ENCODE measurements at regions not wholly inside any gene's neighbourhood (a gene's known extent, or its start where the extent isn't known, plus 50 kb on each side); places are given as distances from the start of the nearest gene placed in this dataset.

DNA sequence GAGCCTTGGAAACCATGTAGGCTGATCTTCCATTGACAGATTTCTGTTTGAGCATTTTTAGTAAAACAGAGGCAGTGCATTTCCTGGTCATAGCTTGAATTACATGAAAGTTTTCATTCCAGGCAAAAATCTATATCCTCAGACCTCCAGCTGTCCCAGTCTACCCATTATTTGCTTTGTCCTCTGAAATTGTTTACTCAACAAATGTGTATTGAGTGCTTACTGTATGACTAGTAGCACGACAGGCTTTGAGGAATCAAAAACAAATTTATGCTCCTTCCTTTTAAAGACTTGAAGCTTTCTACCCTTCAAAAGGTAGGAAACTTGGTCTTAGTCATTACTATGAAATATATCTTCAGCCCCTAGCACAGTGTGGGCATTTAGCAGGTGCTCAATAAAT, 307.9 kb upstream of the IGFBP7 start:
- Histone ChIP-seq H3K27me3 (ENCODE audit: control insufficient read depth in 2 of 2, insufficient read depth in 2 of 2, low read length in 2 of 2) (no peaks in the 10 kb centered on the region), H3K4me3 (ENCODE audit: low read length in 2 of 2) (no peak overlapping the region), H3K4me1 (ENCODE audit: control insufficient read depth in 2 of 2, insufficient read depth in 2 of 2, low read length in 2 of 2) (no peaks in the 10 kb centered on the region), H3K9me3 (ENCODE audit: control insufficient read depth in 2 of 2, low read length in 2 of 2) (no peaks in the 10 kb centered on the region), H3K36me3 (ENCODE audit: control insufficient read depth in 2 of 2, insufficient read depth in 2 of 2, low read length in 2 of 2) (no peaks in the 10 kb centered on the region), H3K9ac (ENCODE audit: low read depth in 1 of 2, low read length in 2 of 2) (no peak overlapping the region), H3K27ac (ENCODE audit: low read depth in 2 of 2, low read length in 2 of 2) (no peak overlapping the region)

DNA sequence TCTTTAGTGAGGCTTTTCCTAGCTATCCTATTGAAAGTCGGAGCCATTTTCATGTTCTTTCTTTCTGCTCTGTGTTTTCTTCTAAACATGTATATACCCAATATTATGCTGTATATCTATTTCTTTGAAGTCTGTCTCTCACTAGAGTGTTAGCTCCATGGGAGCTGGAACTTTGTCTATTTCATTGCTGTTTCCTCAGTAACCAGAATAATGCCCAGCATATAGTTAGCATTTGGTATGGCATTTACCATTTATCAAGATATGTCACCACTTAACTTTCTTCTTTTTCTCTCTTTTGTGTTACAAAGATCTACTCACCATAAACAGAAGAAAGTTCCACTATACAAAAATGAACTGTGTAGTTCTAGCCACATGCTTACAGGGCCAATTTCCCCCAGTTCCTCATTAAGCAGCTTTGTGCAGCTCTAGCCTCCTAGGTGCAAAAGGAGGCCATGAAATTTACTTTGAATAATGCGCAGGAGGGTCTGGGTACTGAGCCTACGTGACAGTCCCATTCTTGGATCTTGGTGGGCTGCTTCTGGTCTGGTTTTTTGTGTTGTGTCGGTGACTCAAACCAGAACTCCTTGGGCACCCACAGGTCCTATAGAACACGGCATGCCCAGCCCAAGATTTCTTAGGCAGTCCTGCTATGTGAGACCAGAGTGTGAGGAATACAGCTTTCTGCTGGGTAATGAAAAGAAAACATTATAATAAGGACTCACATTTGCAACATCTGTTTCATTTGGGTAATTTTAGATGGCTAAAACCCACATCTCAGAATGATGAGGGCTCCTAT, 302.3 kb upstream of the IGFBP7 start:
- H3K9me3 ChIP-seq (ENCODE audit: control insufficient read depth in 2 of 2, low read length in 2 of 2): no peaks in the 10 kb centered on the region
- H3K27ac ChIP-seq (ENCODE audit: low read depth in 2 of 2, low read length in 2 of 2): no peak overlapping the region
- H3K4me1 ChIP-seq (ENCODE audit: control insufficient read depth in 2 of 2, insufficient read depth in 2 of 2, low read length in 2 of 2): no peaks in the 10 kb centered on the region
- H3K4me3 ChIP-seq (ENCODE audit: low read length in 2 of 2): no peak overlapping the region
- H3K27me3 ChIP-seq (ENCODE audit: control insufficient read depth in 2 of 2, insufficient read depth in 2 of 2, low read length in 2 of 2): no peaks in the 10 kb centered on the region
- H3K36me3 ChIP-seq (ENCODE audit: control insufficient read depth in 2 of 2, insufficient read depth in 2 of 2, low read length in 2 of 2): no peaks in the 10 kb centered on the region
- no peak overlapping the region for H3K9ac ChIP-seq (ENCODE audit: low read depth in 1 of 2, low read length in 2 of 2)

DNA sequence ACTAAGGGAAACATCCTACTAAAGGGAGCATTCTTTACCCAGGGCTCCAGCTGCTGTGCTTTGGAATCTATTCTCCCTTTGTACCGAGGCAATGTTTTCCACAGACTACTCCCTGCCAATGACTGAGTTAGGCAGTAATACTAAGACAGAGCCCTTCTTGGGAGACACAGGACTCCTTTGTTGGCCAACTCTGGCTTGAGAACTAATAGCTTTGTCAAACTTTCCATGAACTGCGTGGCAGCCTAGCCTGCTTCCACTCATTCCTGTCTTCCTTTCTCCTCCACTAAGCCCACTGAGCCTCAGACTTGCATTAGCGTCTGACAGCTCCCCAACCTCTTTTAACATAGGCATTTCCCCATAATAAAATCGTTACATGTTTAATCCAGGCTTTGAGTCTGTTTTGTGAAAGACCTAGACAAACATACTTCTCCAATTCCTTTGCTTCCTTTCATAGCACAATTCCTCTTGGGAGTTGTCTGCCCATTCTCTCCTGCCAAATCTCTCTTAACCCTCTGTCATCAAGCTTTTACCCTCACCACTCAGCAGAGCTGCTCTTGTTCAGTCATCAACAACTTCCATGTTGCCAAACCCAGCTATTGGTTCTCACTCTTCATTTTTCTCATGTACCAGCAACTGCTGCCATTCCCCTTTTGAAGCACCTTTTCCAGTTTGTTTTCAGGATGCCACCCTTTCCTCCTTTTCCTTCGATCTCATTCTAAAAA, 300.3 kb upstream of the IGFBP7 start:
- Histone ChIP-seq H3K27me3 (ENCODE audit: control insufficient read depth in 2 of 2, insufficient read depth in 2 of 2, low read length in 2 of 2) (no peaks in the 10 kb centered on the region), H3K27ac (ENCODE audit: low read depth in 2 of 2, low read length in 2 of 2) (no peak overlapping the region), H3K9me3 (ENCODE audit: control insufficient read depth in 2 of 2, low read length in 2 of 2) (no peaks in the 10 kb centered on the region), H3K4me1 (ENCODE audit: control insufficient read depth in 2 of 2, insufficient read depth in 2 of 2, low read length in 2 of 2) (no peaks in the 10 kb centered on the region), H3K36me3 (ENCODE audit: control insufficient read depth in 2 of 2, insufficient read depth in 2 of 2, low read length in 2 of 2) (no peaks in the 10 kb centered on the region), H3K9ac (ENCODE audit: low read depth in 1 of 2, low read length in 2 of 2) (no peak overlapping the region), H3K4me3 (ENCODE audit: low read length in 2 of 2) (no peak overlapping the region)

DNA sequence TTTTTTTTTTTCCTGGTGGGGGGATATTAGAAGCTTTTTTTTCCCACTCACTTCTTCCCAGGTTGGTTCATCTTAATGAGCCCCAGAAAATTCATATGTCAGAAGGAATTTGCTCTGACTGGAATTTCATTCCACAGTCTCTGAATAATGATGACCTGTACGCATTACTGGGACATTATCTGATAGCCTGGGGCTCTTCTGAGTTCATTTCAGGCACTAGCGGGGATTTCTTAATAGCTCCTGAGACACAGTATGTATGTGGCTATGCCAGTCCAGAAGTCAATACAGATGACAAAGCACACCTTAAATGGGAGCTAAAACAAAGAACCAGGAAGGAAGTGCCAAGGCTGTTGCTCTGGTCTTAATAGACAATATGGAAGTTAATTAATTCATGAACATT, 295.2 kb upstream of the IGFBP7 start:
- Histone ChIP-seq H3K4me3 (ENCODE audit: low read length in 2 of 2) (no peak overlapping the region), H3K4me1 (ENCODE audit: control insufficient read depth in 2 of 2, insufficient read depth in 2 of 2, low read length in 2 of 2) (no peaks in the 10 kb centered on the region), H3K9ac (ENCODE audit: low read depth in 1 of 2, low read length in 2 of 2) (no peak overlapping the region), H3K27ac (ENCODE audit: low read depth in 2 of 2, low read length in 2 of 2) (no peak overlapping the region), H3K9me3 (ENCODE audit: control insufficient read depth in 2 of 2, low read length in 2 of 2) (no peaks in the 10 kb centered on the region), H3K27me3 (ENCODE audit: control insufficient read depth in 2 of 2, insufficient read depth in 2 of 2, low read length in 2 of 2) (no peaks in the 10 kb centered on the region), H3K36me3 (ENCODE audit: control insufficient read depth in 2 of 2, insufficient read depth in 2 of 2, low read length in 2 of 2) (no peaks in the 10 kb centered on the region)

DNA sequence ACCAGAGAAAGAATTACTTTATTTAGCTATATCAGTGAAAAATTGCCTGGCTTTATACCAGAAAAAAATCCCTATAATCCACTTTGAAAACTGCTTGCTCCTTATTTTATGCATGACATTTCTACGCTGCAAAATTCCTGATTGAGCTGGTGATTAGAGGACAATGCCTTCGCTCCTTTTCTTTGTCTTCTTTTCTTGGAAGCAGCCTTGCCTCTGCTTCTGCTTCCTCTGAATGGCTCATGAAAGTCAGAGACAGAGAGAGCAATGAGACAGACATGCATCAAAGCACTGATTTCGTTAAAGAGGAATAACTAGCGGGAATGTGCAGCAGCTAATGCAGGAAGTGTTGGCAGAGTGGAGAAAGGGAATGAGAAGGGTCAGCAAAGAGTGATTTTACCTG, 294.3 kb upstream of the IGFBP7 start:
- Histone ChIP-seq H3K27ac (ENCODE audit: low read depth in 2 of 2, low read length in 2 of 2) (no peak overlapping the region), H3K36me3 (ENCODE audit: control insufficient read depth in 2 of 2, insufficient read depth in 2 of 2, low read length in 2 of 2) (no peaks in the 10 kb centered on the region), H3K9me3 (ENCODE audit: control insufficient read depth in 2 of 2, low read length in 2 of 2) (no peaks in the 10 kb centered on the region), H3K27me3 (ENCODE audit: control insufficient read depth in 2 of 2, insufficient read depth in 2 of 2, low read length in 2 of 2) (no peaks in the 10 kb centered on the region), H3K4me3 (ENCODE audit: low read length in 2 of 2) (no peak overlapping the region), H3K9ac (ENCODE audit: low read depth in 1 of 2, low read length in 2 of 2) (no peak overlapping the region), H3K4me1 (ENCODE audit: control insufficient read depth in 2 of 2, insufficient read depth in 2 of 2, low read length in 2 of 2) (no peaks in the 10 kb centered on the region)

DNA sequence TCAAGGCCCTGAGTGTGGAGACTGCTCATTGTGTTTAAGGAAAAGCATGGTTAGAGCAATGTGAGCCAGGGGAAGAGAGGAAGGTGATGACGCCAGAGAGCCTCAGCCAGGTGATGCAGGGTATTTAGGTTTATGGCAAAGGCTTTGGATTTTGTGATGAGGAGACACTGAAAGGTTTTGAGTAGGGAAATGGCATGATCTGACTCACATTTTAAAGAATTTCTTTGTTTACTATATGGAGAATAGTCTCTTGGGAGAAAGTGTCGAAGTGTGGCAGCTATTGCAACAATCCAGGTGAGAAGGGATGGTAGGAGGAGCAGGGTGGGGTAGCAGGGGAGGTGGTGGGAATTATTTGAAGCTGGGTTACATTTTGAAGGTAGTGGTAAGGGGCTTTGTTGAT, 293.4 kb upstream of the IGFBP7 start:
- Histone ChIP-seq H3K4me3 (ENCODE audit: low read length in 2 of 2) (no peak overlapping the region), H3K27me3 (ENCODE audit: control insufficient read depth in 2 of 2, insufficient read depth in 2 of 2, low read length in 2 of 2) (no peaks in the 10 kb centered on the region), H3K36me3 (ENCODE audit: control insufficient read depth in 2 of 2, insufficient read depth in 2 of 2, low read length in 2 of 2) (no peaks in the 10 kb centered on the region), H3K4me1 (ENCODE audit: control insufficient read depth in 2 of 2, insufficient read depth in 2 of 2, low read length in 2 of 2) (no peaks in the 10 kb centered on the region), H3K9ac (ENCODE audit: low read depth in 1 of 2, low read length in 2 of 2) (no peak overlapping the region), H3K27ac (ENCODE audit: low read depth in 2 of 2, low read length in 2 of 2) (no peak overlapping the region), H3K9me3 (ENCODE audit: control insufficient read depth in 2 of 2, low read length in 2 of 2) (no peaks in the 10 kb centered on the region)

DNA sequence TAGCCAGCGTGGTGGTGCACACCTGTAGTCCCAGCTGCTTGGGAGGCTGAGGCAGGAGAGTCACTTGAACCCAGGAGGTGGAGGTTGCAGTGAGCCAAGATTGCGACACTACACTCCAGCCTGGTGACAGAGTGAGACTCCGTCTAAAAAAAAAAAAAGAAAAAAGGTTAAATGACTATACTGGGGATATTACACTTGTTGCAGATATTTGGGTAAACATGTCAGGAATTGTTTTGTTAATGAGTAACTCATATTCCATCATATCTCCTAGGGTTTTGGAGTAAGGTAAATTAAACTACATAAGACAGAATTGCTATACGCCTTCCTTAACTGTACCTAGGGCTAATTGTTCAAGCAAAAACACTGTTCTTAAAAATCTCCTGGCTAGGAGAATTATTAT, 291.4 kb upstream of the IGFBP7 start:
- no peaks in the 10 kb centered on the region for H3K4me1 ChIP-seq (ENCODE audit: control insufficient read depth in 2 of 2, insufficient read depth in 2 of 2, low read length in 2 of 2)
- no peaks in the 10 kb centered on the region for H3K36me3 ChIP-seq (ENCODE audit: control insufficient read depth in 2 of 2, insufficient read depth in 2 of 2, low read length in 2 of 2)
- no peak overlapping the region for H3K4me3 ChIP-seq (ENCODE audit: low read length in 2 of 2)
- no peak overlapping the region for H3K9ac ChIP-seq (ENCODE audit: low read depth in 1 of 2, low read length in 2 of 2)
- H3K27ac ChIP-seq (ENCODE audit: low read depth in 2 of 2, low read length in 2 of 2): no peak overlapping the region
- no peaks in the 10 kb centered on the region for H3K9me3 ChIP-seq (ENCODE audit: control insufficient read depth in 2 of 2, low read length in 2 of 2)
- no peaks in the 10 kb centered on the region for H3K27me3 ChIP-seq (ENCODE audit: control insufficient read depth in 2 of 2, insufficient read depth in 2 of 2, low read length in 2 of 2)

DNA sequence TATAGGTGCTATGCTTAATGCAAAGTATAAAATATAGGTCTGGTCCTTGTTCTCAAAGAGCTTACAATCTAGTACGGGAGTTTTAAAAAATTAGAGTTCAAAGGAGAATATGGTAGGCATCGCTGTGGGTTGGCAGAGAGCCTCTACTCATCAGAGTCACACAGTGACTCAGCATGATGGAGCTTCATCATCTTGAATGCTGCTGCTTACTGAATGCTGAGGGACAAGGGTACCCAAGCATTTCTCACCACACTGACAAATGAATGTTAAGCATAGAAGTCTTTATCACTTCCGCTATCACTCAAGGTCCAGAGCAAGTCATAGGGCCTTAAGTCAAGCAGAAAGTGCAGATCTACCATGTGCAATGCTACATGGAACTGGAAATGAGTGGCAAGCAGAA, 268.6 kb upstream of the IGFBP7 start:
- Histone ChIP-seq H3K36me3 (ENCODE audit: control insufficient read depth in 2 of 2, insufficient read depth in 2 of 2, low read length in 2 of 2) (no peaks in the 10 kb centered on the region), H3K27ac (ENCODE audit: low read depth in 2 of 2, low read length in 2 of 2) (no peak overlapping the region), H3K27me3 (ENCODE audit: control insufficient read depth in 2 of 2, insufficient read depth in 2 of 2, low read length in 2 of 2) (no peaks in the 10 kb centered on the region), H3K9me3 (ENCODE audit: control insufficient read depth in 2 of 2, low read length in 2 of 2) (no peaks in the 10 kb centered on the region), H3K4me3 (ENCODE audit: low read length in 2 of 2) (no peak overlapping the region), H3K4me1 (ENCODE audit: control insufficient read depth in 2 of 2, insufficient read depth in 2 of 2, low read length in 2 of 2) (no peaks in the 10 kb centered on the region), H3K9ac (ENCODE audit: low read depth in 1 of 2, low read length in 2 of 2) (no peak overlapping the region)

DNA sequence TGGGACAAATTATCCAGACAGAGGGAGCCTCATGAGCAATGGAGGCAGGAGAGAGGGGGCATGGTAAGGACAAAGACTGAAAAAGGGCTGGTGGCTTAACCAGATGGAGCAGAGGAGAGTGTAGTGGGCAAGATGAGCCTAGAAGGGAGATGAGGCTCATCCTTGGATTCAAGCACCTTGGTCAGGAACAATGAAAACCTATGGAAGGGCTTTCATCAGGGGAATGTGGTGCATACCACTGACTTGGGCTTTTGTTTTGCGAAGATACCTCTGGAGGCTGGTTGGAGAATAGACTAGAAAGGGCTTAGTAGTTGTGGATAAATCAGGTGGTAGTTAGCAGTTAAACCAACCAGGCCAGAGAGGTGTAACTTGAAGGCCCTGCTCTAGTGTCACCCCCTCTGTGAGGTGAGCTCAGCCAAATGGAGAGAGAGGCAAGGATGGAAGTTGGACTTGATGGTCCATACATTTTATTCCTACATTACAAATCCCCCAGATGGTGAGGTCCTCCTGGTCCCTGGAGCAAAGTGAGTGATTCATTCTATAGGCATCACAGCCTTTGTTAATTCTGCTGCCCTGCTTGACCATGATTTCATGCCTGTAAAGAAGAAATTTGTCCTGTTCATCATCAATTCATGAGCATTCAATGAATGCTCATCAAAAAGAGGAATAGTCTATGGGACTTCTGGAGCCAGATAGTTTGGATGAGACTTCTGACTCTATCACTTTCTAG, 264.8 kb upstream of the IGFBP7 start:
- H3K9ac ChIP-seq (ENCODE audit: low read depth in 1 of 2, low read length in 2 of 2): no peak overlapping the region
- H3K36me3 ChIP-seq (ENCODE audit: control insufficient read depth in 2 of 2, insufficient read depth in 2 of 2, low read length in 2 of 2): no peaks in the 10 kb centered on the region
- H3K27ac ChIP-seq (ENCODE audit: low read depth in 2 of 2, low read length in 2 of 2): no peak overlapping the region
- no peaks in the 10 kb centered on the region for H3K9me3 ChIP-seq (ENCODE audit: control insufficient read depth in 2 of 2, low read length in 2 of 2)
- no peaks in the 10 kb centered on the region for H3K4me1 ChIP-seq (ENCODE audit: control insufficient read depth in 2 of 2, insufficient read depth in 2 of 2, low read length in 2 of 2)
- no peaks in the 10 kb centered on the region for H3K27me3 ChIP-seq (ENCODE audit: control insufficient read depth in 2 of 2, insufficient read depth in 2 of 2, low read length in 2 of 2)
- no peak overlapping the region for H3K4me3 ChIP-seq (ENCODE audit: low read length in 2 of 2)

DNA sequence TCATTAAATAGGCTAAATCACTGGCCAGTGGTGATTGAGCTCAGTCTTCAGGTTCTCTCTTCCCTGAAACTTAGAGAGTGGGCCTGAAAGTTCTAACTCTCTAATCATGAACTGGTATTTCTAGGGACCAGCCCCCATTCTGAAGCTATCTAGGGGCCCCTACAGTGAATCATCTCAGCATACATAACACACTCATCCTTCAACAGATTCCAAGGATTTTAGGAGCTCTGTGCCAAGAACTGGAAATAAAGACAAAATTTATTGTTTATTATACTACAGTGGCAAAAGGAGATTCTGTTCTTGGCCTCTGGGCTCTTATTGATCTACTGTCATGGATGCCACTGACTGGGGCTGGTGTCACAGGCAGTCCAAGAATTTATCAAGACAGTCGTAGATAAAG, 263.8 kb upstream of the IGFBP7 start:
- H3K4me1 ChIP-seq (ENCODE audit: control insufficient read depth in 2 of 2, insufficient read depth in 2 of 2, low read length in 2 of 2): no peaks in the 10 kb centered on the region
- no peak overlapping the region for H3K27ac ChIP-seq (ENCODE audit: low read depth in 2 of 2, low read length in 2 of 2)
- no peak overlapping the region for H3K4me3 ChIP-seq (ENCODE audit: low read length in 2 of 2)
- no peaks in the 10 kb centered on the region for H3K9me3 ChIP-seq (ENCODE audit: control insufficient read depth in 2 of 2, low read length in 2 of 2)
- H3K9ac ChIP-seq (ENCODE audit: low read depth in 1 of 2, low read length in 2 of 2): no peak overlapping the region
- no peaks in the 10 kb centered on the region for H3K27me3 ChIP-seq (ENCODE audit: control insufficient read depth in 2 of 2, insufficient read depth in 2 of 2, low read length in 2 of 2)
- H3K36me3 ChIP-seq (ENCODE audit: control insufficient read depth in 2 of 2, insufficient read depth in 2 of 2, low read length in 2 of 2): no peaks in the 10 kb centered on the region

Data from mucosa of rectum (tissue), 2 donors.